ENCODE measurements at regions not wholly inside any gene's neighbourhood (a gene's known extent, or its start where the extent isn't known, plus 50 kb on each side); places are given as distances from the start of the nearest gene placed in this dataset.

DNA sequence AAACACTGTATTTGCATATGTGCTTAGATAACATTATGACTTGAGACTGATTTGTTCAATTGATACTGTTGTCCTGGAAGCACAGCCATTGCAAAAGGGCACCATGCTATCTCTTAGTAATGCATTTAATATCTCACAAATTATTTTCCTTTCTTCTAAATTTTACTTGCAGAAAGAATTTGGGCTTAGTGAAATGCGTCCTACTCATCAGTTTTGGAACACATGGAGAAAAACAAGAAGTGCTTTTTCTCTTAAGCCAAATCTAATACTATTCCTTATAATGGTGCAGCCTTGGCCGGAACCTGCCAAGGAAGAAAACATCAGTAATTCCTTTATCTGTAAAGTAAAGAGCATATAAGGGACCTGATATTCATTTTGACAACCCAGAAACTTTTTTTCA, 172.2 kb upstream of the ZNF608 start:
- no peak for DNase-seq (ENCODE audit: low spot score)
- Histone ChIP-seq H3K4me1 (ENCODE audit: control insufficient read depth in 4 of 4, insufficient read depth in 4 of 4, low read length in 3 of 4) (no peaks in the 10 kb centered on the region), H3K9ac (ENCODE audit: low read depth in 1 of 2, low read length in 2 of 2) (no peak overlapping the region), H3K4me3 (ENCODE audit: low read depth in 1 of 3, low read length in 3 of 3) (no peak overlapping the region), H3K9me3 (ENCODE audit: control insufficient read depth in 4 of 4, low read length in 3 of 4) (no peaks in the 10 kb centered on the region), H3K27ac (ENCODE audit: low read depth in 1 of 2, low read length in 2 of 2) (no peak overlapping the region), H3K27me3 (ENCODE audit: control insufficient read depth in 4 of 4, insufficient read depth in 4 of 4, low read length in 3 of 4) (no peaks in the 10 kb centered on the region), H3K36me3 (ENCODE audit: control insufficient read depth in 4 of 4, insufficient read depth in 3 of 4, low read depth in 1 of 4, low read length in 3 of 4) (no peaks in the 10 kb centered on the region)
- WGBS = 92% methylated on average over 2 of the region's 2 CpGs
- TF ChIP-seq RAD21 (IDR thresholded peaks at IDR 0.05) (no peak), CTCF (IDR thresholded peaks at IDR 0.05; ENCODE audit: low read depth, low read length, missing input control) (no peak), HNF4A (conservative IDR thresholded peaks at IDR 0.05) (no peak), GABPA (IDR thresholded peaks at IDR 0.05 in 1 of 2, conservative IDR thresholded peaks at IDR 0.05 in 1 of 2) (no peak), RXRA (IDR thresholded peaks at IDR 0.05) (no peak), YY1 (IDR thresholded peaks at IDR 0.05) (no peak), TAF1 (conservative IDR thresholded peaks at IDR 0.05) (no peak), HNF4G (IDR thresholded peaks at IDR 0.05) (no peak), SP1 (IDR thresholded peaks at IDR 0.05) (no peak), FOXA1 (IDR thresholded peaks at IDR 0.05) (no peak), ATF3 (IDR thresholded peaks at IDR 0.05) (no peak), EGR1 (IDR thresholded peaks at IDR 0.05; ENCODE audit: low read depth in 2 of 2) (no peak), JUND (IDR thresholded peaks at IDR 0.05) (no peak), FOXA2 (IDR thresholded peaks at IDR 0.05) (no peak), NR2F2 (IDR thresholded peaks at IDR 0.05) (no peak), REST (IDR thresholded peaks at IDR 0.05) (no peak)
- TF ChIP-seq, protein P1, sequence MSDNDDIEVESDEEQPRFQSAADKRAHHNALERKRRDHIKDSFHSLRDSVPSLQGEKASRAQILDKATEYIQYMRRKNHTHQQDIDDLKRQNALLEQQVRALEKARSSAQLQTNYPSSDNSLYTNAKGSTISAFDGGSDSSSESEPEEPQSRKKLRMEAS (IDR thresholded peaks at IDR 0.05) = no peak
- TF ChIP-seq, protein P2, sequence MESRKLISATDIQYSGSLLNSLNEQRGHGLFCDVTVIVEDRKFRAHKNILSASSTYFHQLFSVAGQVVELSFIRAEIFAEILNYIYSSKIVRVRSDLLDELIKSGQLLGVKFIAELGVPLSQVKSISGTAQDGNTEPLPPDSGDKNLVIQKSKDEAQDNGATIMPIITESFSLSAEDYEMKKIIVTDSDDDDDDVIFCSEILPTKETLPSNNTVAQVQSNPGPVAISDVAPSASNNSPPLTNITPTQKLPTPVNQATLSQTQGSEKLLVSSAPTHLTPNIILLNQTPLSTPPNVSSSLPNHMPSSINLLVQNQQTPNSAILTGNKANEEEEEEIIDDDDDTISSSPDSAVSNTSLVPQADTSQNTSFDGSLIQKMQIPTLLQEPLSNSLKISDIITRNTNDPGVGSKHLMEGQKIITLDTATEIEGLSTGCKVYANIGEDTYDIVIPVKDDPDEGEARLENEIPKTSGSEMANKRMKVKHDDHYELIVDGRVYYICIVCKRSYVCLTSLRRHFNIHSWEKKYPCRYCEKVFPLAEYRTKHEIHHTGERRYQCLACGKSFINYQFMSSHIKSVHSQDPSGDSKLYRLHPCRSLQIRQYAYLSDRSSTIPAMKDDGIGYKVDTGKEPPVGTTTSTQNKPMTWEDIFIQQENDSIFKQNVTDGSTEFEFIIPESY (IDR thresholded peaks at IDR 0.05) = no peak

Data from liver (tissue), 8 donors.